GM12872 (cell line): ENCODE measurements at regions not wholly inside any gene's neighbourhood (a gene's known extent, or its start where the extent isn't known, plus 50 kb on each side); places are given as distances from the start of the nearest gene placed in this dataset.

Experiments used
- CTCF ChIP-seq: IDR thresholded peaks from 3 replicates; pipeline ENCODE4 v1.5.1; 2011; ENCODE audit warnings: low read depth, mild to moderate bottlenecking, low read length, moderate library complexity; ENCODE audit not compliant: insufficient read depth

- no peak for TF ChIP-seq CTCF
Observed at GRCh38 chr5:159566832-159567231, 236.5 kb upstream of the IL12B start.

- no peak for TF ChIP-seq CTCF
Observed at GRCh38 chr5:159567461-159567860, 237.2 kb upstream of the IL12B start.

GRCh38 chr5:159571501-159572244 lies 241.4 kb upstream of the IL12B start:
- no peak for TF ChIP-seq CTCF

DNA sequence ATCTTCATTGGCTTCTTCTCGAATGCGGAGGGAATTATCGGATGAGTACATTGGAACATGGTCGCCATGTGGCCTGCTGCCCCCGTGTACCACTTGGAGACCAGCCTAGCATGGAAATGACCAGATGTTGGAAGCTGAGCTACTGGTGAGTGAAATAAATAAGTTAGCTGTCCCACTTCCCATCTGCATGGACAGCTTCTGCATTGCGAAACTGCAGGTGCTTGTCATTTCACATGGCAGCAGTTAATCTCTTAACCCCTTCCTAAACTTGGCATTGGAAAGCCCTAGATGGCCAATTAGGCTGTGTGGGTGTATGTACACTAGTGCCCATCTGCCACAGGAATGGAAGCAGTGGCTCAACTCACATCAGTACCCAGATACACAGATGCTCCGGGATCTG lies 246.6 kb upstream of the IL12B start:
- TF ChIP-seq CTCF, result no peak

DNA sequence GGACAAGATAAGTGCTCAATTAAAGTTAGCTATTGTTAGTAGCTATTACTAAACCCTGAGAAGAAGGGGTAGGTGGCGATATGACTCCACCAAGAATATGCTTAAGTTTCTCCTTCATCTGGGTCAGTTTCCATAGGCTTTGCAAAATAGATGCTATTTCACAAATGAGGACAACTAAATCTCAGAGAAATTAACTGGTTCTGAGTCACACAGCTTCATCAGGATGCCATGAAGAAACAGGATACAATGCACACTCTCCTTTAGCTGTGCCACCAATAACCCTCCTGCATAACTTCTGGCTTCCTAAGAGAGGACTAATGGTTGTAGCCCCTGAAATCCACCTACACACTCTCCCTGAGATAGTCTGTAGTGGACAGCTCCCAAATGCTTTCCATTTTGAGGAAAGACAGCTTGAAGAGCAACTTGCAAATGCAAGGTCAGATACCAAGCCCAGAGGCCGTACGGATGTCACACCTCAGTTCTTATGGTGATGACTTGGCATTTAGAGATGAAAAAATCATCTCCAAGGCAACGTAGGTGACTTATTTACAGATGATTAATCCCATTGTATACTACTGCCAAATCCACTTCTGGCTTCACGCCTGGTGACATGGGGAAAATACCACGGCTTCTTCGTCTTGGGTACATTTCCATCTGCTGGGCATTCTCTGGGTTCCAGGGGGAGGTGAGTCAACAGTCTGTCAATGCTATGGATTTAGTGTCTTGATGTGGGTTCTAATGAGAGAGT lies 251.4 kb upstream of the IL12B start:
- TF ChIP-seq CTCF, result no peak

DNA sequence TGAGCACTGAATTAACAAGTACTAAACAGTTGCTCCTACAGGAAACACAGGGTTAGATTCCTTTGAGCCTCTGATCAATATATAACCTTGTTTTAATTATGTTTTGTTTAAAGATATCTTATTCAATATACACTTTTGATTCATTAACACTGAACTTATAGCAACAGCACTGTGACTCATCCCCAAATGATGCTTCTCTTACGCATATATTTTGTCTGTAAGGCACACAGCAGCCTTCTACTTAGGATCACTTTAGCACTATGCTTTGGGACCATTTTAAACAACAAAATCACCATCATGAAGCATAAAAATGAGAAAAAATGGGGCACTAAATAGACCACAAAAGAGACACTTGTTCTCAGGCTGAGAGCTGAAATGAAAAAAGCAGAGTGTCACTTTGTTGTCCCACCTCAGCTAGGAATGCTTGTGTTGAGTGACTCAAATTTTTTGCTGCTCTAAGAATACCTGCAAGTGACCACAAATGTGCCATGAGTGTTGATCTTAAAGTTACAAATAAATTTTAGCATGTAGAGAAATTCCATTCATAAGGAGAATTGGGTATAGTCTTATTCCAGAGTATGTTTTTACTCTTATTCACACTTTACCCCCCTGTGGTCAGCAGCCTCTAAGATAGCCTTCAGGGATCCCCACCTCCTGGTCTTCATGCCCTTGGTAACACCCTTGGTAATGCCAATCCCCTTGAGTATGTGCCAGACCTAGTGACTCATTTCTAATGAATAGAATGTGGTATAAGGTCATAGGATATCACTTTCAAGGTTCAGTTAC lies 252.7 kb upstream of the IL12B start:
- TF ChIP-seq CTCF, result no peak

DNA sequence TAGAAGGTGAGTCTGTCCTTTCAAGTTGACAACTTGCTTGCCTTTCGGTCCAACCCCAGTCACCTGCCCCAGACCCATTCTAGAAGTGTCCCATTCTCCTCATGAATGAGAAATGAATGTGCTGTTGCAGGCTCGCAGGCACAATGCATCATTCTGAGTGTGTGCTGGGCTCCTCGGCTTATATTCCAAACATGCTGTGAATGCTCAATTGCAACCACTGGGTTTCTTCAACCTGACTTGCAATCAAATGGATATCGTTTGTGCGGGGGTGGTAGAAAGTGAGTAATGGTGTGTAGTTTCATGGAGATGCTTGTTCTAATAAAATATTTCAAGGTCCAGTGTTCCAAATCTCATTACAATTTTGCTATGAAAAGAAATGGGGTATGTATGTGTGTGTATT lies 256.6 kb upstream of the IL12B start:
- no peak for TF ChIP-seq CTCF
